SK-N-SH treated with all-trans-retinoic acid at 6 μM for 48 hours (cell line): ENCODE measurements at regions not wholly inside any gene's neighbourhood (a gene's known extent, or its start where the extent isn't known, plus 50 kb on each side); places are given as distances from the start of the nearest gene placed in this dataset.
"Not testable (repeated sequence)": the region's sequence is repeated elsewhere in the genome, so short reads cannot be mapped to it uniquely, and the experiment has no call there.

ENCODE experiments used
- ARNTL ChIP-seq: fragments of 450-650 bp; formaldehyde crosslinking; IDR thresholded peaks from 2 replicates; pipeline ENCODE4 v1.5.0; 2020; ENCODE audit warnings: low read depth, mild to moderate bottlenecking, moderate library complexity, borderline replicate concordance
- OSR1 ChIP-seq: fragments of 250-450 bp; sonication (Bioruptor Pico); IDR thresholded peaks from 2 replicates; pipeline ENCODE4 v1.8.0; 2022; ENCODE audit warnings: moderate library complexity, mild to moderate bottlenecking, inconsistent platforms
- PPARA ChIP-seq: fragments of 250-450 bp; sonication (Bioruptor Pico); IDR thresholded peaks from 2 replicates; pipeline ENCODE4 v1.5.0; 2020; ENCODE audit warnings: mild to moderate bottlenecking, borderline replicate concordance
- RARB ChIP-seq: fragments of 250-450 bp; sonication (Bioruptor Pico); IDR thresholded peaks from 2 replicates; pipeline ENCODE4 v1.8.0; 2021; ENCODE audit warnings: mild to moderate bottlenecking, moderate library complexity
- ZFP30 ChIP-seq: fragments of 450-650 bp; formaldehyde crosslinking; IDR thresholded peaks from 2 replicates; pipeline ENCODE4 v1.5.0; 2022; ENCODE audit warnings: mild to moderate bottlenecking, moderate library complexity
- ZNF565 ChIP-seq: fragments of 450-650 bp; formaldehyde crosslinking; conservative IDR thresholded peaks from 2 replicates; pipeline ENCODE4 v1.5.0; 2020; ENCODE audit warnings: low read depth, mild to moderate bottlenecking, moderate library complexity
- ZNF8 ChIP-seq: fragments of 450-650 bp; formaldehyde crosslinking; IDR thresholded peaks from 2 replicates; pipeline ENCODE4 v1.5.0; 2020; ENCODE audit warnings: mild to moderate bottlenecking, moderate library complexity
- TF ChIP-seq, protein P1 (sequence below): fragments of 250-450 bp; sonication (Bioruptor Pico); IDR thresholded peaks from 2 replicates; pipeline ENCODE4 v1.8.0; 2020; ENCODE audit warnings: mild to moderate bottlenecking, moderate library complexity, borderline replicate concordance
- TF ChIP-seq, protein P2 (sequence below): fragments of 250-450 bp; sonication (Bioruptor Pico); IDR thresholded peaks from 2 replicates; pipeline ENCODE4 v1.5.0; 2020; ENCODE audit warnings: mild to moderate bottlenecking, moderate library complexity

DNA sequence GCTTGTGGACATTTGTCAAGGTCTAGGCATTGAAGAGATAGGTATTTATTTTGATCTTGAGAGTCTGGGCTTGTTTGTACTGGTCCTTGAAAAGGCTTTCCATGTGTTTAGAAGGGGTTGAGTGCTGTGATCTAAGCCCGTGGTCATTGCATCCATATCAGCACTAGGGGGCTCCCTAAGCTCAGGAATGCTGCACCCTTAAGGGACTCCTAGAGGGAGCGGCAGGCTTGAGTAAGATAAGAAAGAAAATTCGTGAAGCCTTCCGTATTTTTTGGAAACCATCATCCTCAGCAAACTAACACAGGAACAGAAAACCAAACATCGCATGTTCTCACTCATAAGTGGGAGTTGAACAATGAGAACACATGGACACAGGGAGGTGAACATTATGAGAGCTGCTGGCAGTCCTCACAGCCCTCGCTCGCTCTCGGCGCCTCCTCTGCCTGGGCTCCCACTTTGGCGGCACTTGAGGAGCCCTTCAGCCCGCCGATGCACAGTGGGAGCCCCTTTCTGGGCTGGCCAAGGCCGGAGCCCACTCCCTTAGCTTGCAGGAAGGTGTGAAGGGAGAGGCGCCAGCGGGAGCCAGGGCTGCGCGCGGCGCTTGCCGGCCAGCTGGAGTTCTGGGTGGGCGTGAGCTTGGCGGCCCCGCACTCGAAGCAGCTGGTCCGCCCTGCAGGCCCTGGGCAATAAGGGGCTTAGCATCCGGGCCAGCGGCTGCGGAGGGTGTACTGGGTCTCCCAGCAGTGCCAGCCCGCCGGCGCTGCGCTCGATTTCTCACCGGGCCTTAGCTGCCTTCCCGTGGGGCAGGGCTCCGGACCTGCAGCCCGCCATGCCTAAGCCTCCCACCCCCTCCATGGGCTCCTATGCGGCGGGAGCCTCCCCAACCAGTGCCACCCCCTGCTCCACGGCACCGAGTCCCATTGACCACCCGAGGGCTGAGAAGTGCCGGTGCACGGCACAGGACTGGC is 201.2 kb upstream of the PCDH18 start:
- TF ChIP-seq, protein P1, sequence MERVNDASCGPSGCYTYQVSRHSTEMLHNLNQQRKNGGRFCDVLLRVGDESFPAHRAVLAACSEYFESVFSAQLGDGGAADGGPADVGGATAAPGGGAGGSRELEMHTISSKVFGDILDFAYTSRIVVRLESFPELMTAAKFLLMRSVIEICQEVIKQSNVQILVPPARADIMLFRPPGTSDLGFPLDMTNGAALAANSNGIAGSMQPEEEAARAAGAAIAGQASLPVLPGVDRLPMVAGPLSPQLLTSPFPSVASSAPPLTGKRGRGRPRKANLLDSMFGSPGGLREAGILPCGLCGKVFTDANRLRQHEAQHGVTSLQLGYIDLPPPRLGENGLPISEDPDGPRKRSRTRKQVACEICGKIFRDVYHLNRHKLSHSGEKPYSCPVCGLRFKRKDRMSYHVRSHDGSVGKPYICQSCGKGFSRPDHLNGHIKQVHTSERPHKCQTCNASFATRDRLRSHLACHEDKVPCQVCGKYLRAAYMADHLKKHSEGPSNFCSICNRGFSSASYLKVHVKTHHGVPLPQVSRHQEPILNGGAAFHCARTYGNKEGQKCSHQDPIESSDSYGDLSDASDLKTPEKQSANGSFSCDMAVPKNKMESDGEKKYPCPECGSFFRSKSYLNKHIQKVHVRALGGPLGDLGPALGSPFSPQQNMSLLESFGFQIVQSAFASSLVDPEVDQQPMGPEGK: not testable (repeated sequence)
- TF ChIP-seq OSR1 (CRISPR knock-in tag); ARNTL (CRISPR knock-in tag); RARB; ZNF8; ZFP30 (CRISPR knock-in tag); PPARA (CRISPR knock-in tag); ZNF565 (CRISPR knock-in tag): not testable (repeated sequence)
- TF ChIP-seq, protein P2, sequence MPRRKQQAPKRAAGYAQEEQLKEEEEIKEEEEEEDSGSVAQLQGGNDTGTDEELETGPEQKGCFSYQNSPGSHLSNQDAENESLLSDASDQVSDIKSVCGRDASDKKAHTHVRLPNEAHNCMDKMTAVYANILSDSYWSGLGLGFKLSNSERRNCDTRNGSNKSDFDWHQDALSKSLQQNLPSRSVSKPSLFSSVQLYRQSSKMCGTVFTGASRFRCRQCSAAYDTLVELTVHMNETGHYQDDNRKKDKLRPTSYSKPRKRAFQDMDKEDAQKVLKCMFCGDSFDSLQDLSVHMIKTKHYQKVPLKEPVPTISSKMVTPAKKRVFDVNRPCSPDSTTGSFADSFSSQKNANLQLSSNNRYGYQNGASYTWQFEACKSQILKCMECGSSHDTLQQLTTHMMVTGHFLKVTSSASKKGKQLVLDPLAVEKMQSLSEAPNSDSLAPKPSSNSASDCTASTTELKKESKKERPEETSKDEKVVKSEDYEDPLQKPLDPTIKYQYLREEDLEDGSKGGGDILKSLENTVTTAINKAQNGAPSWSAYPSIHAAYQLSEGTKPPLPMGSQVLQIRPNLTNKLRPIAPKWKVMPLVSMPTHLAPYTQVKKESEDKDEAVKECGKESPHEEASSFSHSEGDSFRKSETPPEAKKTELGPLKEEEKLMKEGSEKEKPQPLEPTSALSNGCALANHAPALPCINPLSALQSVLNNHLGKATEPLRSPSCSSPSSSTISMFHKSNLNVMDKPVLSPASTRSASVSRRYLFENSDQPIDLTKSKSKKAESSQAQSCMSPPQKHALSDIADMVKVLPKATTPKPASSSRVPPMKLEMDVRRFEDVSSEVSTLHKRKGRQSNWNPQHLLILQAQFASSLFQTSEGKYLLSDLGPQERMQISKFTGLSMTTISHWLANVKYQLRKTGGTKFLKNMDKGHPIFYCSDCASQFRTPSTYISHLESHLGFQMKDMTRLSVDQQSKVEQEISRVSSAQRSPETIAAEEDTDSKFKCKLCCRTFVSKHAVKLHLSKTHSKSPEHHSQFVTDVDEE (CRISPR knock-in tag): not testable (repeated sequence)
